ENCODE measurements at regions not wholly inside any gene's neighbourhood (a gene's known extent, or its start where the extent isn't known, plus 50 kb on each side); places are given as distances from the start of the nearest gene placed in this dataset.

- no peak for DNase-seq (ENCODE audit: low read depth in 2 of 2)
Observed at GRCh38 chr4:181168011-181168805, 1075.0 kb upstream of the TENM3 start.

DNA sequence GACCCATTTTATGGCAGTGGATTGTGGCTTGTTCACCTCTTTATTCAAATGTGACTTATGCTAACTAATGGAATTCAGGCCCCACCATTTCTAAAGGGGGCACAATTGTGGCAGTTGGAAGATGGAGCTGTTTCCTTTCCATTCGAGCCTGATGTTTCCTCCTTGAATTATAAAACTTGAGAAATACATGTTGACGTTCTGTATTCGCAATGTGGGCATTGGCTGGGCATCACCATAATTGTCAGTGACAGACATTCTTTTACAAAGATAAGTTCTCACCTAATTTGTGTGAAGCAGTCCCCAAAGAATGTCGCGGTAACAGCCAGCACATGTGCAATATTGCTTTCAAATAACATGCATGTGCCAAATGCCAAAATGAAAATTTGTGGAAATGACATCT lies 1070.2 kb upstream of the TENM3 start:
- DNase-seq (ENCODE audit: low read depth in 2 of 2) = no peak

GRCh38 chr4:181176306-181176705 lies 1066.9 kb upstream of the TENM3 start:
- no peak for DNase-seq (ENCODE audit: low read depth in 2 of 2)

DNA sequence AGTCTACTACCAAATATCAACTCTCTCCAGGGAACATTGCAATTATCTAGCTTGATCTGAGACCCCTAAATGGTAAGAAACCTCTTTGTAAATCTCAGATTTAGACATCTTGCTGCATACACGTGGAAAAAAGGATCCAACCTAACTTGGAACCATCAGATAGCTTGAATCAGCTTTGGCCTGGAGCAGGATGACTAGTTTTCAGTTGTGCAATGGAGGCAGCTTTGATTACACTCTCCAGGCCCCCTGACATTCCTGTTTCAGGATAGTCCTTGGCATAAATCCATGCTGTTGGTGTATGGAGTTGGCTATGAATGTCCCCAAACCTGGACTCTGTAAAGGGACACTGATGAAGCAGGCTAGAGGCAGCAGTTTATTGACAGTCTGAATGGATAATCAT lies 1061.9 kb upstream of the TENM3 start:
- DNase-seq (ENCODE audit: low read depth in 2 of 2) = no peak

GRCh38 chr4:181189751-181190150 lies 1053.5 kb upstream of the TENM3 start:
- DNase-seq (ENCODE audit: low read depth in 2 of 2) = no peak

- DNase-seq (ENCODE audit: low read depth in 2 of 2) = no peak
Observed at GRCh38 chr4:181193131-181193930, 1049.9 kb upstream of the TENM3 start.

- no peak for DNase-seq (ENCODE audit: low read depth in 2 of 2)
Observed at GRCh38 chr4:181194096-181194495, 1049.1 kb upstream of the TENM3 start.

GRCh38 chr4:181200076-181200475 lies 1043.1 kb upstream of the TENM3 start:
- no peak for DNase-seq (ENCODE audit: low read depth in 2 of 2)

GRCh38 chr4:181202240-181202639 lies 1041.0 kb upstream of the TENM3 start:
- DNase-seq (ENCODE audit: low read depth in 2 of 2) = no peak

- DNase-seq (ENCODE audit: low read depth in 2 of 2) = no peak
Observed at GRCh38 chr4:181204109-181204508, 1039.1 kb upstream of the TENM3 start.

DNA sequence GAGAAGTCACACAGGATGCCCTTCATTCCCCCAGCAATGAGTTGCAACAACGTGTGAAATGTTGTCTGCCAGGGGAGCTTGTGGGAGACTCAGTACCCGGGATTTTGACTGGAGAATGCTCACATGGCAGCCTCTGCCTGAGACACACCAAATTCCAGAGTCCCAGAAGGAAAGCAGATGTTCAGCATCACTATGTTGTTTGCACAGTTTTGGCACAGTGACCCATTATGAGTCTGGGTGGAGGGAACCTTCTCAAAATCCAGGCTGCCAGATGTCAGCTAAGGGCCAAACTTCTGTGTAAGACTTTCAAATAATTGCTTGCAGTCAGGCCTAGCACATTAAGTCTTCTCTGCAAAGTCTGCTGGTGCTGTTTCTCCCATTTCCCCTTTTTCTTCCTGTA lies 1029.7 kb upstream of the TENM3 start:
- no peak for DNase-seq (ENCODE audit: low read depth in 2 of 2)

DNA sequence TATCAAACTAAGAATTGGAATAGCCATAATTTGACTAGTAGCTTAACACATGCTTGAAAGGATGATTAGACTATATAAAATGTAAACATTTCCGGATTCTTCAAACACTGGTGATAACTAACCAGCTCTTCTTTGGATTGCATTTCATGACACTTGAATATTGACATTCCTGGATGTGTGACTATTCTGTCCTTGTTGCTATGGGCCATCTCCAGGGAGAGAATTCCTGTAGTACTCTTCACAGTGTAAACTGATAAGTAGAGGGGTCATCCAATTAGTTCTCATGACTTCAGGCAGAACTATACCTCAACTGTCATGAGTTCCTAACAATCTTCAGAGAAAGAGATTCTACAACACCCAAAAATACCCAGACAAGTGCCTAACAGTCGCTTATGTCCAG lies 1026.7 kb upstream of the TENM3 start:
- no peak for DNase-seq (ENCODE audit: low read depth in 2 of 2)

DNA sequence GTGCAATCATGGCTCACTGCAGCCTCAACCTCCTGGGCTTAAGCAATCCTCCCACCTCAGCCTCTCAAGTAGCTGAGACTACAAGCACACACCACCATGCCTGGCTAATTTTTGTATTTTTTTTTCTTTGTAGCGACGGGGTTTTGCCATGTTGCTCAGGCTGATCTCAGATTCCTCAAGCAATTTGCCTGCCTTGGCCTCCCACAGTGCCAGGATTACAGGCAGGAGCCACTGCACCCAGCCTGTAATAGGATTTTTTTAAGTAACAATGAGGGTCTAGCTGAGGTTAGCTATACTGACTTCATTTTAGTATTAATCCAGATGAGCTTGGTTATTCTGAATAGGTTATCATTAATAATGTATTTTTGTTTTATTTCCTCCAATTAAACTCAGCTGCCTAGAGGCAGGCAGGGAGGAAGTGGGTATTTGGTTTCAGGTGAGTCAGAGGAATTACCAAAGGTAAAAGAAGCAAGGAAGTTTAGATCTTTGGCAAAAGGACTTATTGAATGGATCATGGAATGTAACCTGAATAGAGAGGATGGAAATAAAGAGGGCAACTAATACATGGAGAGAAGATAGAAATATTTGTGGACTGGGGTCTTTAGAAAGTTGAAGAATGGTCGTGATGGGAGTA lies 1023.3 kb upstream of the TENM3 start:
- DNase-seq (ENCODE audit: low read depth in 2 of 2) = no peak

DNA sequence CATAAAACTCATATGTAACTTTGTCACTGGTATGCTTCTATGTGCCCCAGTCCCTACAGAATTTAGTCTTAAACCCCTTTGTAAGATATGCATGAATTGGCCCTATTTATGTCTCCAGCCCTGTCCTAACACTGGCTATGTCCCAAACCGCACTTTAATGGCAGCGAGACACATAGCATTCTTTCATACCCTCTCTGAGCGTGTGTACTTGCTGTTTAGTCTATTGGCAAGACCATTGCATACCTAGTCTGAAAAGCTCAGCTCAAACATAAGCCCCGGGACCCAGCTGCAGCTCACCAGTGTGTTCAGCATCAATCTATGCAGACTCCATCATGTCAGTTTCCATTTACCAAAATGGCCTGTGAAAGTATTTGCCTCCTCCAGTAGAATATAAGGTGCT lies 1018.4 kb upstream of the TENM3 start:
- no peak for DNase-seq (ENCODE audit: low read depth in 2 of 2)

DNA sequence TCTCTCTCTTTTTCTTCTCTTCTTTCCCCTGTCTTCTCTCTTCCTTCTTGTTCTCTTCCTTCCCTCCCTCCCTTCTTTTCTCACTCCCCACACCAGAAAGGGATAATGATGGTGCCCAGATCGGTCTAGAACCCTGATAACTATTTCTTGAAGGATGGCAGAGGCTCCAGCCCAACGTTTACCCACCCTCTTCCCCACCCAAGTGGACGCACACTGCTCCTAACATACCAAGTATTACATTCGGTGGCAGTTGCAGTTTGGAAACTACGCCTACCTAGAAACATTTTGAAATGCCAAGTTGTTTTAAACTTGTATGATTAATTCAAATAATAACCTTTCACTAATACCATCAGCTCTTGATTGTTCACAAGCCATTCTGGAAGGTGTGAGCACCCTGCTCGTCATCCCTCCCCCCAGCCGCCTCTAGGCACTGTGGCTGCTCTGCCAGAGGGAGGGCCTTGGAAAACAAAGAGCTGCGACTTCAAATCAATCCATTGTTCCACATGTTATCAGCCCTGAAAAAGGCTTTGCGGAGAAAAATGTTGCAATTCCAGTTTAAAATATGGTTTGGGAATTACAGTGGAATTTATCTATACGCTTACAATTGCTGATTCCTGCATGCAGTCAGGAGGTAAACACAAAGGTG lies 1017.5 kb upstream of the TENM3 start:
- DNase-seq (ENCODE audit: low read depth in 2 of 2) = no peak

DNA sequence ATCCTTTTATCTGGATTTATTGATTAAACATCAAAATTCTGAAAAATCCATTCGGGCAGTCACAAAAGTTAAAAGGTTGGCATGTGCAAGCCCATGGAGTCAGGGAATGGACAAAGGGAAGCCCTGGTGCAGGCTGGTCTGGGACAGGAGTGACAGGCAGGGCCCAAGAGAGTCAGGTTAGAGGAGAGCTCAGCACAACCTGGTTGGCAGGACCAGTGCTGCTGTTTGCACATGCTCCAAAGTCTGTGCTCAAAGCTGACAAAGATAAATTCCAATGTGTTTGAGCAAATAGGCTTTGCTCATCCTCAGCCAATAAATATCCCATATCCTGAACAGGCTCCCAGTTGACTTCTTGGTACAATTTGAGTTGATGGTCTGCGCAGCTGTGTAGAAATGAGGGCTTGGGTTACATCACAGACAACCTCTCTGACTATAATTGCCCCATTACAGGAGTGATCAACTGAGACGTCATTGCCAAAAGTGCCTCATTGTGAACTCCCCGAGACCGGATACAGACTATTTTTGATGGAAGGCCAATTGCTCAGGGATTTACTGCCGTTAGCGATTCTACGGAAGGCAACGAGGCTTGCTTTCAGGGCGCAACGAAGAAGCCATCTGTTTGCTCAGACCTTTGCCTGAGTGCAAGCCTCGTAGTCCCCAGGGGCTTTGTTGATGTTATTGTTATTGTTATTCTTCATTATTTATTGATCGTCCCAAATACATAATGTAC lies 1008.1 kb upstream of the TENM3 start:
- DNase-seq (ENCODE audit: low read depth in 2 of 2) = no peak

- no peak for DNase-seq (ENCODE audit: low read depth in 2 of 2)
Observed at GRCh38 chr4:181245326-181245725, 997.9 kb upstream of the TENM3 start.

GRCh38 chr4:181249031-181249430 lies 994.2 kb upstream of the TENM3 start:
- no peak for DNase-seq (ENCODE audit: low read depth in 2 of 2)

DNA sequence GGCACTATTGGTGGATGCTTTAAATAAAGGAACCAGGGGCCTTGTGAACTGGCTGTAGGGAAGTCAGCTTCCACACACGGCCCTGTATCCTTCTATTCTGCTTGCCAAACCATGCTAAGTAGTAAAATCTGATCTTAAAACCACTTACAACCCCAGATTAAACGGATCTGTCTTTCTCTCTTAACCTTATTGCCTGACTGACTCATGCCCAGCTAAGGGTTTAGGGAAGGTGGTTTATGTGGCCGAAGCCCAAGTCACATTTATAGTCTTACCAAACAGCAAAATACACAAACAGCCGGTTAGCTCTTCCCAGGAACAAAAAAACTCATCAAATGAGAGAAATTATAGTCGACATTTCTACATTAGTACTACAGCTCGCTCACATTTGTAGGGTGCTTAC lies 988.4 kb upstream of the TENM3 start:
- no peak for DNase-seq (ENCODE audit: low read depth in 2 of 2)

DNA sequence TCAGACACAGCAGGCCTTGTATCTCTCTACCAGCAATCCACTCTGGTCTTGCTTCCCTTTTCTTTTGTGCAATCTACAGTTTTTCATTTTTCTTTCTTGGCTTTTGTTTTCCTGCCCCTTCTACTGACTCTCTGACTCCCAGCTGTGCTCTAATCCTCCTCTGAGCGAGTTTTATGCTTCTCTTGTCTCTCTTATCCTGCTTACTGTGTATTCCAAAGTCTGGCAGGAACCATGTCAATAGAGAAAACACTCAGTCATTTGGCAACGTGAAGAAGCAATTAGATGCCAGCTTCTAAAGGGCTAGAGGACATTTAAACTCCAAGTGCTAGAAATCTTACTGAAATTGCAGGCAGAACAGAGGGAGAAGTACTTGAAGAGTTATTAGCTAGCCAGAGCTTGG lies 984.6 kb upstream of the TENM3 start:
- DNase-seq (ENCODE audit: low read depth in 2 of 2) = no peak

DNA sequence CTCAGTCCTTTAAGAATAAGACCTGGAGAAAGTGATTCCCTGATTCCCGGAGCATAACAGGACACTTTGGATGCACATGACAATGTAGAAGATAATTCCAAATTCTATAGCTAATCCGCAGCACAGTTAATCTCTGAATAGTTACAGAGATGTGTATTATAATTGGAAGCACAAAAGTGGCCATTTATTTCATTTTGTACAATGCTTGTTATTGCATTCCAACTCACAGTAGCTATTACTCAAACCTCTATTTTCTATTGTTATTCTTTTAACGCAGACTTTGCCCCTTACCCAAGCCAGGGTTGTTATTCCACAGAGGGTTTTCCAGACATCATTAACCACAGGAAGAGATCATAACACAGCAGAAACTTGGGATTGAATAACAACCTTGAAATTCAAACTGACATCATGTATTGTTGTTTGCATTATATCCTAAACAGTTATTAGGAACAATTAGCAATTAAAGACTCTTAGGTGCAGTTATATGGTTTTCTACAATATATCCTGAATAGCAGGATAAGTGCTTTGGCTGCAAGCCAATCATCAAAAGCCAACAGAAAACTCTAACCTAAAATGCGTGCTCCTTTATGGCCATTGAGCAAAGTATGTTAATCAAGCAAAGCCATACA lies 984.0 kb upstream of the TENM3 start:
- DNase-seq (ENCODE audit: low read depth in 2 of 2) = no peak
